Inflammatory macrophage treated with lipopolysaccharide for 1 hour (primary cell): ENCODE measurements at regions not wholly inside any gene's neighbourhood (a gene's known extent, or its start where the extent isn't known, plus 50 kb on each side); places are given as distances from the start of the nearest gene placed in this dataset.
"Not testable (repeated sequence)": the region's sequence is repeated elsewhere in the genome, so short reads cannot be mapped to it uniquely, and the experiment has no call there.

ENCODE experiments used
- DNase-seq, 2 donors: peaks; one replicate each; pipeline ENCODE4 v3.0.0-alpha.2; 2020 to 2022

DNA sequence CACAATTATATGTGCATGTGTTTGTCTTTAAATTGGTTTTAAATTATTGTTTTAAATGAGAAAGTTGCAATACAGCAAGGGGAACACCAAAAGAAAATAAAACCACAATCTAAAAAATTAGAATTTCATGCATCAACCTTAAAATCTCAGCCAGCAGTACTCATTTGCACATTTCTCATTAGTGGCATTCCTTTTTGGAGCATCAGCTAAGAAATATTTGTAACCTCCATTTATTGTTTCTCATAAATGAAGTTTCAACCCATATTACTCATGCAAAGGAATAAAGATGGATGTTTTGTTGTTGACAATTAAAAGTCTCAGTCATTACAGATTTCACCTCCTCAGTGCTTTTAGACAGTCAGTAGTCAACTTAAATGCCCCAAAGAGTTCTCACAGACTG, 160.1 kb downstream of the TBX15 start:
- DNase-seq, result no peak

DNA sequence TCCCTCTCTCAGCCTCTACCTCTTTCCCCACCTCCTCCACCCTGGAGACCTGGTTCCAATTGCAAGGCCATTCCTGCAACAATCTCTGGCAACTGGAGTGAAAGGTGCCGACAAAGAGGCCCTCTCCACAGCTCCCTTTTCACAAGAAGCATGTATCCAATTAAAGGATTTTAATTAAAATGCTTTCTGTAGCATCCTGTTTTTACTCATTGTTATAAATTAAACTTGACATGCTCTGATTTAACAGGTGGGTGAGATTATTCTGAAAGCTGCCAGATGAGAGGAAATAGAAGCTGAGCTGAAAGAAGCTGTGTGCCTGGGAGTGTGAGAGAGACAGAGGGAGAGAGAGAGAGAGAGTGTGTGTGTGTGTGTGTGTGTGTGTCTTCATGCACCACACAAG, 160.5 kb downstream of the TBX15 start:
- no peak for DNase-seq

DNA sequence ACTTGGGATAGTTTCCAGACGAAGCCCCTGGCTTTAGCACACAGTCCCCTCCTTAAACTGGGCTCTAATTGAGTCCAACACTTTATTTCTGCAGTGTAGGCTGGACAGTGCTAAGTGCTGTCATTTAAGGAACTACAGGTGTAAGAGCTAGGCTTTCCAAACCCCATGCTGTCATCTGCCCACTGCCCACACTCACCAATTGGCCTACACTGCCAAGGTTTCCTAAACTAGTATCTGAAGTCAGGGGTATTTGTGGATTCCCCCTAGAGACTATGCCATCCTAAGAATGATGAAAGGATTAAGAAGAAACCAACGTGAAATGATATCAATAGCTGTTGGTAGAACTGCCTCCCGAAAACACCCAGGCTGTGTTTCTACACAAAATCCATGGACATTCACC, 160.9 kb downstream of the TBX15 start:
- no peak for DNase-seq

DNA sequence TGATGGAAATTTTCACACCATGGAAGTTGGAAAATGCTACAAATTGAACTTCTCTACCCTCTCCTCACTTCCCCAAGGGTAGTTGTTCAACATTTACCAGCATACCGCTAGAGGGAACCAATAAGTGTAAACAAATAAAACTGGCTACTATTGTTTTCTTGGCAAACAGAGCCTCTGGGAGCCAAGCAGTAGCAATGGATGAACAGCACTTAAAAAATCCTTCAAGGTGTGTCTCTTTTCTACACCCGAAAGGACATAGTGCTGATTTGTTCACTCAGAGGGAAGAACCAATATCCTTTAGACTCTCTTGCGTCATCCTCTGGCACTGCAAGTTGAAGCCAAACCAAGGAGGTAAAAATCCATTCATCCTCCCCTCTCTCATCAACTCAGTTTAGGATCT, 161.5 kb downstream of the TBX15 start:
- no peak for DNase-seq

DNA sequence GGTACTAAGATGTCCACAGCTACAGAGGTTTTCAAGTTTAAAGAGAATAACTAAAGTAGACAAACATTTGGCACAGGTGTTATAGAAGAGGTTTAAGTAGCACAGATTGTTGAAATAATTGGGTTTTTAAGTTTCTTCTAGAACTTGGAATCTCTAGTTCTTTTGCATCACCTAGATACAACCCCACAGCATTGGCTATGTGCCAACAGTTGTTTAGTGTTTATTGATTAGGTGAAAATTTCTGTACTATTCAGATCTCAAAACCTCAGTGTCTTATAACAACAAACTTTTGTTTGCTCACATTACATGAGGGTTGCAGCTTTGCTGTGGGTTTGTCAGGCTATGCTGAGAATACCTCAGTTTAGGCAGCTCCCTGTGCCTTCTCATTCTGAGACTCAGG, 162.5 kb downstream of the TBX15 start:
- no peak for DNase-seq

DNA sequence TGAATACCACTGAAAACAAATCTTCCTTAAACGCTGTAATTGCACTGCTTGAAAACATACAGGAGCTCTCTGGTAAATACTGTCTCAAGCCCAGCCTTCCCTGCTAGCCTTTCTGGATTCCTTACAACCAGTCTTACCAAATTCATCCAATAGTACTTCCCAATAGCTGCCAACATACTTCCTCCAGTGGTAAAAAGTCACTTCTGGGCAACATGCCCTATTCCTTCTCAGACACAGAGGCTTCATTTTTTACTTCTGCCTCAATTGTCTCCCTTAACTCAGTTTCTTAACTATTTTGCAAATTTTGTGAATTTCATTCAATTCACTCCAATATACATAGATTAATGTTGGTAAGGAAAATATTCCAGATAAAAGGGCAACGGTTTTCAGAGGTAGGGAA, 166.3 kb downstream of the TBX15 start:
- no peak for DNase-seq

DNA sequence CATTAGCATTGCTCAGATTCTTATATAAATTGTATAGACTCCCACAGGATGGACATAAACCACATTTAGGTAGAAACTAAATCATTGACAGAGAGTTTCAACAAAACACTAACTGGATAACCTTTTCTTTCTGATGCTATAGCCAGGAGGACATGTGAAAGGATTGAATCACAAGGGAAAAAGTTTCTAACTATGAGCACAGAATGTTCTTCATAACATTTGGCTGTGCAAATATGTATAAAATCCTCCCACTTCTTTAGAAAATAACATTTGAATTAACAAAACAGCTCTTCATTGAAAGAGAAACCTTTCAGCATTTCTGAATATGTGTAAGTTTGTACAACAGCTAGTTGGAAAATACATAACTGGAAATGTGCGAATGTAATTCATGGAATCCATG, 167.3 kb downstream of the TBX15 start:
- DNase-seq, result no peak

DNA sequence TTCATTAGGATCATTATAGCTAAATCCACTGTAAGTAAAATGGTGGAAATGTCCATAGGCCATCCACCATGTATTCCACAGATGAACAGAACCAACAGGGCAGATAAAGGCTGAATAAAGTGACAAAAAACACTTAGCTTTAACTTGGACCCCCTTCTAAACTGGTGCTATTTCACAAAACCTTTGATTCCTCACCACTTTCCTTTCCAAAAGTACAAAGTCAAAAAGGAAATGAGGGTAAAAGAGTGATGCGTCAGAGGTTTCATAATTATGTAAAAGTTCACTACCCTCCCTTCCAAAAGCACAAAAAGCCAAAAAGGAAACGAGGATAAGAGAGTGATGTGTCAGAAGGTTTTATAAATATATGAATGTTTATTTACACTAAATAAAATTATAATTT, 172.2 kb downstream of the TBX15 start:
- DNase-seq, result no peak

DNA sequence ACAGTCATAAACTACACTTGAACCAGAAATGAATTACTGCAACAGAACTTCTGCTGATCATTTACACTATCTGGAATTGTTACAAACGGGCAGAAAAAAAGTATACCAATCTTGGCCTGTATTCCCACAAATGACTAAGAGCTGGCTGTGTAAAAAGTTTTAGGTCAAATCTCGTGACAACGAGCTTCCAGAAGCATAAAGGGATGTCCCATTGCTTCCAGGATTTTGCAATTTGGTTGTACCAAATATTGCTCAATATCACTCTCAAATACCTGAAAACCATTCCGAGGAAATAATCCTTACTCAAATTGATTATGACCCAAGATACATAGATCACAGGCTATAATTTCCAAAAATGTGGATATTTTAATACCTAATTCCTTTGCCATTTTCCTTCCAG, 175.6 kb downstream of the TBX15 start:
- DNase-seq, result no peak

DNA sequence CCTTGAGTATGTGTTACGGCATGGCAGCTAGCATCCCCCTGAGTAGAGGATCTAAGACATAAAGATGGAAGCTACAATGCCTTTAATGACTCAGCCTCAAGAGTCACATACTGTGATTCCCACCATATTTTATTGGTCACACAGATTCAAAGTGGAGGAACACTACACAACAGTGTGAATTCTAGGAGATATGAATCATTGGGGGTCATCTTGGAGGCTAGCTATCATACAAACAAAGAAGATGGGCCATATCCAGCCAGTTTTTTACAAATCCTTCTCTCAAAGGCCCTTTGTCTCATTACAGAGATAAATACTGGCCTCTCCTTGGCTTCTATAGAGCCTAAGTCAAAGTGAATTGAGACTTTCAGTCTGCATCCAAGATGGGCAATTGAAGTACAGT, 177.0 kb downstream of the TBX15 start:
- DNase-seq, result no peak

DNA sequence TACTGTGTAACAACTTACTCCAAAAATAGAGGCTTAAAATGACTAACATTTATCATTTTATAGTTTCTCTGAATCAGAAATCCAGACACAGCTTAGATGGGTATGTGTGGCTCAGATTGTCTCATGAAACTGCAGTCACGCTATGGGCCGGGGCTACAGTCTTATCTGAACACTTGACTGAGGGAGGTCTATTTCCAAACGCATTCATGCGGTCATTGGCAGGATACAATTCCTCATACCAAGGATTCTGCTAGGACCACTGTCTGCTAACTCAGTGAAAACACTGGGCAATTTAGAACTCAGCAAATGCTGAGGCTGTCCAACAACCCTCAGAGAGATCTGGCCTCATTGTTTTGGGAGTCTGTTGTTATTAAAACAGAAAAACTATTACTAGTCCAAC, 178.6 kb downstream of the TBX15 start:
- DNase-seq, result no peak

DNA sequence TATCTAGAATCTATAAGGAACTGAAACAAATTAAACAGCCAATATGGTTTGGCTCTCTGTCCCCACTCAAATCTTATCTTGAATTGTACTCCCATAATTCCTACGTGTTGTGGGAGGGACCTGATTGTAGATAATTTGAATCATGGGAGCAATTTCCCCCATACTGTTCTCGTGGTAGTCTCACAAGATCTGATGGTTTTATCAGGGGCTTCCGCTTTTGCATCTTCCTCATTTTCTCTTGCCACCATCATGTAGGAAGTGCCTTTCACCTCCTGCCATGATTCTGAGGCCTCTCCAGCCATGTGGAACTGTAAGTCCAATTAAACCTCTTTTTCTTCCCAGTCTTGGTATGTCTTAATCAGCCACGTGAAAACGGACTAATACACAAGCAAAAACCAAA, 185.0 kb downstream of the TBX15 start:
- not testable (repeated sequence) for DNase-seq

DNA sequence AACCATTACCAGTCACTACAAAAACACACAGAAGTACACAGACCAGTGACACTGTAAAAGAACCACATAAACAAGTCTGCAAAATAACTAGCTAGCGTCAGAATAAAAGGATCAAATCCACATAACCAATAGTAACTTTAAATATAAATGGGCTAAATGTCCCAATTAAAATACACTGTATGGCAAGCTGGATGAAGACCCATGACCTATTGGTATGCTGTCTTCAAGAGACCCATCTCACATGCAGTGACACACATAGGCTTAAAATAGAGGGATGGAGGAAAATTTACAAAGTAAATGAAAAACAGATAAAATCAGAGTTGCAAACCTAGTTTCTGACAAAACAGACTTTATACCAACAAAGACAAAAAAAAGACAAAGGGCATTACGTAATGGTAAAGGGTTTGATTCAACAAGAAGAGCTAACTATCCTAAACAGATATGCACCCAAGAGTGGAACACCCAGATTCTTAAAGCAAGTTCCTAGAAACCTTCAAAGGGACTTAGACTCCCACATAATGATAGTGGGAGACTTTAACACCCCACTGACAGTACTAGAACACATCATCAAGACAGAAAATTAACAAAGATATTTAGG, 196.9 kb downstream of the TBX15 start:
- DNase-seq, result no peak

DNA sequence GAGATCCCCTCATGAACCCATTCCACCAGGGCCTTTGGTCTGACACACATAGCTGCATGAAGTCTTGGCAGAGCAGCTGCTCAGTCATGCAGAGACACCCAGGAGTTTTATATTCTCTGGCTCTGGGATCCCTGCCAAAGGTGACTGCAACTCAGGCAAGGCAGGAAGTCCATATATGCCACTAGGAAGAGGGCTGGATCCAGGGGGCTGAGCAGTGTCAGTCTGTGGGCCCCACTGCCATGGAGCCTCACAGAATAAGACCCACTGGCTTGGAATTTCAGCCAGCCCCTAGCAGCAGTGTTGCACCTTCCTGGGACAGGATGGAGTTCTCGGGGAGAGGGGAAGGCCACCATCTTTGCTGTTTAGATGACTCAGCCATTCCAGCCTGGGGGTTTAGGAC, 199.7 kb downstream of the TBX15 start:
- DNase-seq, result no peak

DNA sequence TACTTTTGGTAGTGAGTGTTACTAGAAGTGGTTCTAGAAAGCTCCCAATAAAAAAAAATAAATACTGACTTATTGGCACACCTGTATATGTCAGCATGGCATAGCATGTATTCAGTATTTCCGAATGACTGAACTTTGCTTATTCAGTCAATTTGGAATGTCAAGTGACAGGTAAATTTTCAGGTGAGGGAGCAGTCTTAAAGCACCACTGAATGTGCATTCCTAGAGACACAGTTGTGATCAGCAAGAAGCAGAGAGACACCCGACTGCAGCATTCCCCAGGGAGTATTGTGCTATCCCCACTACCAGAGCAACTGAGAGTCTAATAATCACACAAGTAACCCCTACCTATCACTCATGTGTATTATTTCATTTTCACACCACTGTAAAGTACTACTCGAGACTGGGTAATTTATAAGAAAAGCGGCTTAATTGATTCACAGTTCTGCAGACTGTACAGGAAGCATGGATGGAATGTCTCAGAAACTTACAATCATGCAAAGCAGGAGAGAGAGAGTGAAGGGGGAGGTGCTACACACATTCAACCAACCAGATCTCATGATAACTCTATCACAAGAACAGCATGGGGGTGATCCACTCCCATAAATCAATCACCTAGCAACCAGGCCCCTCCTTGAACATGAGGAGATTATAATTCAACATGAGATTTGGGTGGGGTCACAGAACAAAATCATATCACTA, 201.5 kb downstream of the TBX15 start:
- DNase-seq, result no peak

DNA sequence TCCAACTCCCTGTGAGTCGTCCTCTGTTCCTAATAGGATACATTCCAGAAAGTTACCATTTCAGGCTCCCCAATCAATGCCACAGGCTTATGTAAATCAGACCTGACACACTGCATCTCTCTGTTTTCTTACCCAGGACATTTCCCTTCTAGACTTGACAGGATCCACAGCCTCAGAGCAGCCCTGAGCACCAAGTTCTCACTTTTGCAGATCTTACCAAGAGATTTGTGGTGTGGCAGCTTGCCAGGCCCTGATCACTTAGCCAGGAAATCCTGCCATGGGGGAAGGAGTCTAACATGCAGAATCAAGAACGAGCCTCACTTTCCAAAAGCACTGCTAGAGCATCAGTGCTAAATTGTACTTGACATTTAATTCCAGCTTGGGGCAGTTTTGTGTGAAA, 202.9 kb downstream of the TBX15 start:
- no peak for DNase-seq

DNA sequence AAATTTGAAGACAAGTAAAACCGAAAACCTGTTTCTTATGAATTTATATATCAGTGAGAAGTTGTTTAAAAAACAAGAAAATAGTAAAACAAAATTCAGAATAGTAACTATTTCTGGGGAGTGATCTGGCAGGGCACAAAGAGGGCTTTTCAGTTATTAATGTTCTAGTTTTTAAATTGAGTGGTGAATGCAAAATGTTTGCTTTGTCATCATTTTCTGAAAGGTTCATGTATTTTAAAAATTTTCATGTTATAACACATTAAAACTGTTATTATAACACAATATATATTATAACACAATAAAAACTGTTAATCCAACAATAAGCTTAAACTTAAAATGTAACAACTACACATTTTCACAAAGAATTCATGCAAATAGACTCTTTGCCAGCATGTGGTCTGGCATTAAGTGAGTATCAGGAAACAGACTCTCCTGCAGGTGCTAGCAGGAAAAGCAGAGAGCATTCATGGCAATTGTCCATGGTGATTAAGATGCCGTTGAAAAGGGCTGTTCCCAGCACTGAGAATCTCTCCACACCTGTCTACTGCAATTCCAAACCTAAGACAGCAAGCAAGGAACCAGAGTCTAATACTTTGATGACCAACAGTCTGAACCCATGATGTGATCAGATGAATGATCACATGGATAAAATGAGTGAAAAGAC, 204.9 kb downstream of the TBX15 start:
- no peak for DNase-seq

DNA sequence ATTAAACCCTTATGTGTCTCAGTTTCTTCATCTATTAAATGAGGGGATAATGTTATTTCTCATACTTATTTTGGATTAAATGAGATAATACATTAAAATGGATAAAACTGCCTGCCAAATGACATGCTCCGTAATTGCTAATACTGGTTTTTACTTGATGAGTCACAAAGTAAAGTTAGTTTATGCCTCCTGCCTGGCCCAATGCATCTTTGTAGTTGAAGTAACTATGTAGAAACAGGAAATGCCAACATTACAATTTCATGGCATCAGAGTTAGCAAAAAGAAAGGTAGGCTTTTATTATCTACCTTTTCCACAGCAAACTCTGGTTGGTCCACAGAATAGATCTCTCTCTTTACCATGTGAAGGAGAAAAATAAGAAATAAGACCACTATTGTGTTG, 214.5 kb downstream of the TBX15 start:
- no peak for DNase-seq

DNA sequence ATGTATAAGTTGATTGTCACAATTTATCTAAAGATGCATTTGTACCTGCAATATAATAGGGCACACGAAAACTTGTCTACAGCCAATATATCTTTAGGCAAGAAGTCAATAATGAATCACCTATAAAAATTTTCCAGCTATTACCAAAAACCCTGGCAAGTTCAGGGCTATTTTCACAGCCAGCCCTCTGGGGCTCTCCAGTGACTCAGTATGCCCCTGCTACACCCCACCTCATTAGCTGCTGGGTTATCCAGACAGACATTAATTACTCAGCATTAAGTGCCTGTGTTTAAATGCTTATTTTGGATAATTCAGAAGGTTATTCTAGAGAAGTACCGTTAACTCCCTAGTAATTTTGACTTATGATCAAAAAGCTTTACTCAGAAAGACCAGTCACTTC, 220.2 kb downstream of the TBX15 start:
- DNase-seq, result no peak

DNA sequence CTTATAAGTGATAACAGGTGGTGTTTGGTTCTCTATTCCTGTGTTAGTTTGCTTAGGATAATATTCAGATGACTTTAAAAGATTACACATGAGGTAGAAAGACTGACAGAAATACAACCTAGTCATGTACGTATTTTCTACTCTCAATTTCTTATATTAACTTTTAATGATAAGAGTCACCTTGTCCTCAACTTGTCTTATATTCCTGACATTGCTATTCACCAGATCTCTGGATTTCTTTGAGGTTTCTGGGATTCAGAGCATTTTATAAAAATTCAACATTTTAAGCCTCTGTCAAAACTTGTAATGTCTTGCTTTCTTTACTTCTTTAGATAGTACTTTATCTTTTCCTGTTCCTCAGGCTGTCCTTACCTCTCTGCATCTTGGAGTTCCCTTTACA, 234.2 kb downstream of the TBX15 start:
- DNase-seq, result no peak

DNA sequence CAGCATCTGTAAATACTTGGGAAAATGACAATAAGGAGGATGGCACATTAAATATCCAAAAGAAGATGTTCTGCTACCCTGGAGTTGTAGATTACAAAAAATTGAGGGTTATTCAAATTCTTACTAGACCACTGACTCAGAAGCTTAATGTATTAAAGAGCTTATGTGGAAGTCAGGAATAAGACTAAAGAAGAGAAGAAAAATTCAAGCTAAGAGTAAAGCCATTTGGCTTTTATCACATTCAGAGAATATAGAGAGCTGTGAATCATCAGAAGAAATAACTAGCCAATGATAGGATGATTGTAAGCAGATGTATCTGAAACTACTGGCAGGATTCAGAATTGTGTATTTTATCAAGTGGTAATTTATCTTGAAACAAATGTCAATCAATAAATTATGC, 237.0 kb downstream of the TBX15 start:
- DNase-seq, result no peak

DNA sequence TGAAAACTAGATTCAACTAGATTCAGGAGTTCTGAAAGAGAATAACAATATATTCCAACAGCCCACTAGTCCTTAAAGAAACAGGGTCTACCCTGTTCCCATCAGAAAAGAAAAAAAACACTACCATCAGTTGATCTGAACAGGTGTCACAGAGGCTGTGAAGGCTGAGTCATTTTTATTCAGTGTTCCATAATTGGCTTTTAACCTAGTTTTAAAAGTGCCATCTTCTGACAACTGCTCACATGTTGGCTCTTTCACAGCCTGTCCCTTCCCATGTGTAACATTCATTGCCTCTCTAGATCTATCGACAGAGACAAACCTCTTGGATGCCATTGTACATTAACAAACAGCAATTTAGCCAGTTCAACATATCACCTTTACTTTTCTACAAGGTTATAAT, 243.7 kb downstream of the TBX15 start:
- no peak for DNase-seq

DNA sequence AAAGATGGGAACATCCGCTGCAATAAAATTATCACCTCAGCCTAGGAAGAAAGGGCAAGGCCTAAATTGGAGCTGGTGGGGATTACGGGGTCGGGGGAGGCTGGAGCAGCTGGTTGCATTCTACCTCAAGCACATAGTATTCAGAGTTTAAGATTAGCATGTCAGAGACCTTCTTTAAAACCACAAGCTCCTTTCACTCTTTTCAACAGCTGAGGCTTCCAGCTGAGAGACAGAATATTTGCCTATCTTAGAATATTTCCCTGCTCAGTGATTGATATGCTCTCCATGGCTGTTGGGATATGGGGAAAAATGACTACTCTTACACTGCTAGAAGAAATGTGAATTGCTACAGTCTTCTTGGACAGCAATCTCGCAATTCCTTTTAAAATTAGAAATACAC, 248.6 kb downstream of the TBX15 start:
- DNase-seq, result no peak

DNA sequence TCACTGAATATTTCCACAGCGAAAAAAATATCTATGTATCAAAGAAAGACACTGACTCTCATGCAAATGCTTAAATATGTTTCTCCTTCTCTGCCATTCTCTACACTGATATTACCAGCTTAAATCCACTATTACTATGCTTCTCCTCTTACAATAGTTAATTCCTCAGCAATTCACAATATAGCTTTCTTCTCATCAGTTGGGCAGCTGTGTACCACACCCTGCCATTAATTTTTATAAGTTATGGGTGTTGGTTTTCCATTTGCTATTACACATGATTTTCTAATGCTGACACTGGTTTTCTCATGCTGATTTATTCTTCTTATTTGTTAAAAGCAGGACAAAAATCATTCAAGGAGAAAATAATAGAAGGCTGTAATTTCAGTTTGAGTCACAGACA, 251.8 kb downstream of the TBX15 start:
- no peak for DNase-seq

DNA sequence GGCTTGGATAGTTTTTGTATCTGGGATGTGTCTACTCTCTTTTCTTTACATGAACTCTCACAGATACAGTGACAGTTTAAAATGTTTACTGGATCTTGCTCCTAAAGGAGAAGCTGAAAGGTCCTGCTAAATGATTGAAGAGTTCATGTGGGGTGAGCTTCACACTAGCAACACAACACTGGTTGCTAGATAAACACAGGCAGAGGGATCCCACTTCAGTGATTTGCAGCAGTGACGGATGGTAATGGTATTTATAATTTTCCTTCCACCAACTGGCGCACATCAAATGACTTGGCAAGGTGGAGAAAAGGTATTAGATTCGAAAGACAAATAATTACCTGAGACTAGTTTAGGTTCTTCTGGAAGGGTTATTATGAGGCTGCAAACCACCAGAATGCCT, 270.2 kb downstream of the TBX15 start:
- no peak for DNase-seq
